Mucosa of descending colon (tissue), 3 donors: ENCODE measurements at regions not wholly inside any gene's neighbourhood (a gene's known extent, or its start where the extent isn't known, plus 50 kb on each side); places are given as distances from the start of the nearest gene placed in this dataset.

Experiments
- ATAC-seq: fragments of 200-7000 bp; cut with Tn5 transposase; one replicate; pipeline ENCODE4 v1.9.1; 2020; ENCODE audit warnings: mild to moderate bottlenecking, moderate library complexity
- DNase-seq, 3 donors: peaks; one replicate each; pipeline ENCODE4 v3.0.0-alpha.2; 2020
- H3K36me3 ChIP-seq: fragments of 200-600 bp; one replicate; pipeline ENCODE4 v1.8.0; 2021; ENCODE audit warnings: low read depth, mild to moderate bottlenecking
- H3K4me1 ChIP-seq: fragments of 200-600 bp; one replicate; pipeline ENCODE4 v1.8.0; 2021; ENCODE audit warnings: low read depth, mild to moderate bottlenecking
- H3K4me3 ChIP-seq: fragments of 200-600 bp; one replicate; pipeline ENCODE4 v1.8.0; 2021; ENCODE audit warnings: mild to moderate bottlenecking
- H3K9me3 ChIP-seq: fragments of 200-600 bp; one replicate; pipeline ENCODE4 v1.8.0; 2021; ENCODE audit warnings: mild to moderate bottlenecking
- CTCF ChIP-seq: fragments of 200-600 bp; IDR thresholded peaks from one replicate; pipeline ENCODE4 v1.8.0; 2022; ENCODE audit warnings: antibody characterized with exemption, mild to moderate bottlenecking
- intact Hi-C, 2 donors: fragments of 100-400 bp; cut with DNase I in 1 of 2; cut with micrococcal nuclease in 1 of 2; formaldehyde crosslinking; loops; one replicate each; pipeline versions ENCODE4 v1.11.0 to v1.11.1; 2022; cut with DNase I, micrococcal nuclease
- donor health status: DM: no; HTN: no; CAD: no; lungs with moderate emphysema.
- donor health status: DM: no; HTN: no; CAD: no.
- donor health status: DM: no; HTN: yes; CAD: no.

DNA sequence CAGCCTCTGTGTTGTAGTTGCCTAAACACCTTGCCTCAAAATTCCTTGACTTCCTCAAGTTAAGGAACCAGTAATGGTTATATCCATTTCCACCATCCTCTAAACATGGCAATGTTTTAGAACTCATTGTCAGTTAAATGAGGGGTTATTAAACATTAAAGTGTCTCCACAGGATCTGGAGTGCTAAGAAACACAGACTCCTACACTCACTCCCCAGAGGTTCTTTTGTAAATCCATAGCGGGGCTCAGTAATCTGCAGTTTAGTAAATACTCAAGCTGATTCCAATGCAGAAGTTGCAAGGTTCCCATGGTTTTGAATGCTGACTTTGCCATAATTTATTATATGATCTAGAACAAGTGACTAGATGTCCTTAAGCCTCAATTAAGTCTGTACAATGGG lies 245.5 kb downstream of the GPAT3 start:
- Histone ChIP-seq H3K4me3 (no peak overlapping the region), H3K9me3 (no peaks in the 10 kb centered on the region), H3K4me1 (no peaks in the 10 kb centered on the region), H3K36me3 (no peaks in the 10 kb centered on the region)
- no peak for DNase-seq
- no peak for ATAC-seq
- no peak for TF ChIP-seq CTCF
- intact Hi-C loops: no loop called here

DNA sequence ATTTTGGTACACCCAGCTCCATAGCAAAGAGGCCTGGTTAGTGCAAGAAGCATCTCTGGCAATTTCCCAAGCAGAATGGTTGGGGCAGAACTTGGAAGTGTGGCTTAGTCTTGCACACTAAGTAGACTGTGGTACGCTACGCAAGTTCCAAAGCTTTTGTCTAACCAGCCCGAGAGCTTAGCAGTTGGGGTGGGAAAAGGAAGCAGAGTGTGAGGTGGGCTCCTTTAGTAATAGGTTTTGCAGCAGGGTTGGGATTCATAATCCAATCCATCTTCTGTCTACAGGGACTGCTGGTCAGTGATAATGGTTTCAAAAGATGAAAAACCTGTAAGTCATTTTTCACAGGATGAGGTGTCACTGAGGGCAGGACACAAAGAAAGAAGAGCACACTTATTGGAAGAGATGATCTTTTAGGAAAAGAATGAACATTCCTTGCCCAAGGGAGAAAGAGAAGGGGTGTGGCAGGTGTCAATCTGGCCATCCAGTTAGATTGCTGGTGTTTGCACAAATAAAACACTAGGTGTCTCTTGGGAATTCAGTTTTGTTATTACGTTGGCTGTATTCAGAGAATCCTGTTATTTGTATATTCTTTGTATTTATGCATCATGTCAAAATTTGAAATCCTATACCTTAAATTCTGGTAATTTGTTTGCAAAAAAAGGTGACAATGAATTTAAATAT lies 244.3 kb downstream of the GPAT3 start:
- no peak for TF ChIP-seq CTCF
- DNase-seq (no peak), ATAC-seq (no peak)
- intact Hi-C loops: no loop called here
- Histone ChIP-seq H3K36me3 (no peaks in the 10 kb centered on the region), H3K4me3 (no peak overlapping the region), H3K4me1 (no peaks in the 10 kb centered on the region), H3K9me3 (no peaks in the 10 kb centered on the region)

GRCh38 chr4:83779103-83780052 lies 243.5 kb downstream of the GPAT3 start:
- intact Hi-C loops: no loop called here
- no peak overlapping the region for H3K4me3 ChIP-seq
- DNase-seq (no peak), ATAC-seq (no peak)
- no peaks in the 10 kb centered on the region for H3K4me1 ChIP-seq
- TF ChIP-seq CTCF: no peak
- no peaks in the 10 kb centered on the region for H3K36me3 ChIP-seq
- no peaks in the 10 kb centered on the region for H3K9me3 ChIP-seq

DNA sequence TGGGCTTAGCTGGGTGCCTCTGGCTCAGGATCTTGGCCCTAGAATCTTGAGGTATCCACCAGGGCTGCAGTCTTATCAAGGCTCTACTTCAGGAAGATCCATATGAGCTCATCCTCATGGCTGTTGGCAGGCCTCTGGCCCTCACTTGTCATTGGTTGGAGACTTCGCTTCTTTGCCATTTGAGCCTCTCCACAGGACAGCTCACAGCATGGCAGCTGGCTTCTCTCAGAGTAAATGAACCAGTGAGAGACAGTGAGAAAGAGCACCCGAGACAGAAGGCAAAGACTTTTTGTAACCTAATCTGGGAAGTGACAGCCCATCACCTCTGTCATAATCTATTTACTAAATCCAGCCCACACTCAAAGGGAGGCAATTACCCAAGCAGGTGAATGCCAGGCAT lies 236.8 kb downstream of the GPAT3 start:
- no peak for TF ChIP-seq CTCF
- ATAC-seq (no peak), DNase-seq (no peak)
- H3K36me3 ChIP-seq: no peaks in the 10 kb centered on the region
- H3K4me1 ChIP-seq: no peaks in the 10 kb centered on the region
- intact Hi-C loops: no loop called here
- no peak overlapping the region for H3K4me3 ChIP-seq
- no peaks in the 10 kb centered on the region for H3K9me3 ChIP-seq

DNA sequence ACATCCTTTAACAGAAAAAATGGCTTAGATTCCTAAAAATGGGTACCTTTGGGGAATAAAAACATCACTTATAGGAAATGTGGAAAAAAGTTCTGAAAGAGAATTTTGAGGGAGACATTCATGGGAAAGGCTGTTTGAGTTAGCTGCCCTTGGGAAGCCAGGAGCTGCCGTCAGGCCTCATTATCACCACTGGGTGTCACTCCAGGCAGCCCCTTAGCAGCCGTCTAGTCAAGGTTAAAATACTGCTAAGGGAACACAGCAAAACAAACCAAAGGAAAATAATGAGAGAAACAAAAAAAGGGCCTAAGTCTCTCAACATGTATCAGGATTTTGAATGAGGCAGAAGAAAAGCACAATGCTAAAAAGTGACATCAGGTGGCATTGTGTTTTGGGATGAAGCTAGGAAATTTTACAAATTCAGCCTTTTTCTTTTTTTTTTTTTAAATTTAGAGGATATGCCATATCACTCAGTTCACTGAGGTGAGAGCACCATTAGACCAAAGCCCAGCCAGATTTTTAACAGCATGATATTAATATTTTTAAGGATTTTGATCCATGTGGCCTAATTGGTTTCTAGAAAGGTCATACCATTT lies 235.3 kb downstream of the GPAT3 start:
- Histone ChIP-seq H3K4me1 (no peaks in the 10 kb centered on the region), H3K36me3 (no peaks in the 10 kb centered on the region), H3K9me3 (no peaks in the 10 kb centered on the region), H3K4me3 (no peak overlapping the region)
- no peak for TF ChIP-seq CTCF
- DNase-seq: peak in 1 of 3 donors; percentile 33
- peak; percentile 47 for ATAC-seq
- intact Hi-C loops: no loop called here
